Tibial nerve (tissue), 3 donors: ENCODE measurements at regions not wholly inside any gene's neighbourhood (a gene's known extent, or its start where the extent isn't known, plus 50 kb on each side); places are given as distances from the start of the nearest gene placed in this dataset.

Experiments used
- POLR2A ChIP-seq, 2 donors: fragments of 450-650 bp; IDR thresholded peaks; one replicate each; pipeline ENCODE4 v1.6.1; 2017; ENCODE audit warnings: antibody characterized with exemption in 2 of 2, mild to moderate bottlenecking in 2 of 2, moderate library complexity in 2 of 2
- TF ChIP-seq, protein P1 (sequence below), 5 experiments: fragments of 200-600 bp in 3 of 5; fragments of 450-650 bp in 2 of 5; sonication (generic) in 3 of 5; IDR thresholded peaks; one replicate each; pipeline ENCODE4 v1.5.1; 2016 to 2019; ENCODE audit warnings: antibody characterized with exemption in 5 of 5, mild to moderate bottlenecking in 3 of 5, moderate library complexity in 2 of 5

DNA sequence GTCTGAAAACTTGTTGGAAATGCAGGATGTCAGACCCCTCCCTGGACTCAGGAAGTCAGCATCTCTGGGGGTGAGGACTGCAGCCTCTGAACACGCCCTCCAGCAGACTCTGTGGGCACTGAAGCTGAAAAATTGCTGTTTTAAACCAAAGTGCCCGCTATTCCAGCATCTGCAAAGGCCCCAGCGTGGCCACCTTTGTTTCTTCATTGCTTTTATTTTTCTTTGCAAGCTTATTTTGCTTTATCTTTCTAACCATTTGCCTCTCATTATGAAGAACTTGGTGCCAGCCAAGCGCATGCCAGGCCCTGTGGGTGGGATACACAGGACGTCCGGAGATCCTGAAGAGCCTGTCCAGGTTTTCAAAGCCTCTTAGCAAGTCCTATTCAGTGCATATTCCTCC, 203.9 kb upstream of the CST7 start:
- TF ChIP-seq POLR2A (IDR thresholded peaks at IDR 0.05): no peak
- TF ChIP-seq, protein P1, sequence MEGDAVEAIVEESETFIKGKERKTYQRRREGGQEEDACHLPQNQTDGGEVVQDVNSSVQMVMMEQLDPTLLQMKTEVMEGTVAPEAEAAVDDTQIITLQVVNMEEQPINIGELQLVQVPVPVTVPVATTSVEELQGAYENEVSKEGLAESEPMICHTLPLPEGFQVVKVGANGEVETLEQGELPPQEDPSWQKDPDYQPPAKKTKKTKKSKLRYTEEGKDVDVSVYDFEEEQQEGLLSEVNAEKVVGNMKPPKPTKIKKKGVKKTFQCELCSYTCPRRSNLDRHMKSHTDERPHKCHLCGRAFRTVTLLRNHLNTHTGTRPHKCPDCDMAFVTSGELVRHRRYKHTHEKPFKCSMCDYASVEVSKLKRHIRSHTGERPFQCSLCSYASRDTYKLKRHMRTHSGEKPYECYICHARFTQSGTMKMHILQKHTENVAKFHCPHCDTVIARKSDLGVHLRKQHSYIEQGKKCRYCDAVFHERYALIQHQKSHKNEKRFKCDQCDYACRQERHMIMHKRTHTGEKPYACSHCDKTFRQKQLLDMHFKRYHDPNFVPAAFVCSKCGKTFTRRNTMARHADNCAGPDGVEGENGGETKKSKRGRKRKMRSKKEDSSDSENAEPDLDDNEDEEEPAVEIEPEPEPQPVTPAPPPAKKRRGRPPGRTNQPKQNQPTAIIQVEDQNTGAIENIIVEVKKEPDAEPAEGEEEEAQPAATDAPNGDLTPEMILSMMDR (IDR thresholded peaks at IDR 0.05): no peak
